CD4-positive, alpha-beta memory T cell (primary cell): ENCODE measurements at regions not wholly inside any gene's neighbourhood (a gene's known extent, or its start where the extent isn't known, plus 50 kb on each side); places are given as distances from the start of the nearest gene placed in this dataset.

ENCODE experiments used
- CTCF ChIA-PET: fragments of 350-600 bp; sonication (Branson Sonifier 250); formaldehyde crosslinking; loops from one replicate; lab custom pipeline; 2021; ENCODE audit warnings: inconsistent platforms; ENCODE audit not compliant: partially characterized antibody; lab: Charles Lee
- POLR2A ChIA-PET: fragments of 350-600 bp; sonication (Branson Sonifier 250); formaldehyde crosslinking; loops from one replicate; lab custom pipeline; 2021; ENCODE audit not compliant: partially characterized antibody; lab: Charles Lee
- DNase-seq, 5 donors: peaks; one replicate each; pipeline versions ENCODE4 v3.0.0 to v3.0.0-alpha.2; 2020 to 2022; ENCODE audit warnings: mixed read lengths in 1 of 5
- H3K27ac ChIP-seq: one replicate; pipeline ENCODE4 v1.7.0; 2013; ENCODE audit warnings: low read depth, low read length
- H3K27me3 ChIP-seq: 2 replicates; pipeline ENCODE4 v1.7.0; 2013; ENCODE audit warnings: mild to moderate bottlenecking, low read length, moderate library complexity; ENCODE audit not compliant: insufficient read depth
- H3K36me3 ChIP-seq: 2 replicates; pipeline ENCODE4 v1.7.0; 2013; ENCODE audit warnings: mild to moderate bottlenecking, low read length, moderate library complexity; ENCODE audit not compliant: insufficient read depth
- H3K4me1 ChIP-seq: 2 replicates; pipeline ENCODE4 v1.7.0; 2013; ENCODE audit warnings: mild to moderate bottlenecking, low read length, moderate library complexity; ENCODE audit not compliant: insufficient read depth
- H3K4me3 ChIP-seq, 2 donors: one replicate each; pipeline ENCODE4 v1.7.0; 2013; ENCODE audit warnings: low read length in 2 of 2, mild to moderate bottlenecking in 1 of 2
- H3K9me3 ChIP-seq, 2 donors: one replicate each; pipeline ENCODE4 v1.7.0; 2013; ENCODE audit warnings: low read length in 2 of 2, control low read depth in 1 of 2; ENCODE audit not compliant: control insufficient read depth in 1 of 2
- H3K27ac Mint-ChIP-seq, 7 donors: one replicate each; pipeline ENCODE4 v1.8.0; 2020 to 2021; ENCODE audit warnings: mixed read lengths in 7 of 7, mild to moderate bottlenecking in 6 of 7, inconsistent platforms in 3 of 7, moderate library complexity in 3 of 7
- H3K27me3 Mint-ChIP-seq, 2 donors: one replicate each; pipeline ENCODE4 v1.8.0; 2020 to 2021; ENCODE audit warnings: mixed read lengths in 2 of 2
- H3K36me3 Mint-ChIP-seq, 2 donors: one replicate each; pipeline ENCODE4 v1.8.0; 2020 to 2021; ENCODE audit warnings: mixed read lengths in 2 of 2, inconsistent platforms in 1 of 2, mild to moderate bottlenecking in 1 of 2
- H3K4me1 Mint-ChIP-seq, 4 donors: one replicate each; pipeline ENCODE4 v1.8.0; 2020 to 2021; ENCODE audit warnings: mixed read lengths in 4 of 4, mild to moderate bottlenecking in 1 of 4
- H3K4me3 Mint-ChIP-seq, 8 donors: one replicate each; pipeline ENCODE4 v1.8.0; 2020 to 2021; ENCODE audit warnings: mixed read lengths in 8 of 8, mild to moderate bottlenecking in 7 of 8, moderate library complexity in 6 of 8, inconsistent platforms in 3 of 8
- H3K9me3 Mint-ChIP-seq, 8 donors: one replicate each; pipeline ENCODE4 v1.8.0; 2020 to 2021; ENCODE audit warnings: mixed read lengths in 8 of 8, mild to moderate bottlenecking in 5 of 8, inconsistent platforms in 3 of 8, moderate library complexity in 1 of 8
- intact Hi-C: fragments of 100-400 bp; cut with micrococcal nuclease; formaldehyde crosslinking; loops from one replicate; pipeline ENCODE4 v1.15.1; 2023

DNA sequence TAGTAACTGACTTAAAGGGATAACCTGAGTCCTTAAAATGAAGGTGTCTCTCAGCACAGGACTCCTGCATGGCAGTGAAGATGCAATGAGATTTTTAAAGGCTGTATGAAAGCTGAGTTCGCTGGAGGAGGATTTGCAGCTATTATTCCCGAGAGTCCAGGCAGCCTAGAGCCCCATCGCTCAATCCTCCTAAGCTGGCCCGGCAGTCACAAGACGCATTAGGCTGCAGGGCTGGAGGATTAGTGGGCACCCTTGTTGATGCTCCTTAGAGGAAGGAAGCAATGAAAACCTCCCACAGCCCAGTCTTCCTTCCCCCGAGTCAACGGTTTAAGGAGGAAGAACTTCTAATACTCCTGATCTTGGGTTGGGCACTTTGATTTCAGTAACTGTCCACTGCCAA is 239.5 kb downstream of the EFNB2 start:
- Mint-ChIP-seq H3K36me3 (no peaks in the 10 kb centered on the region), H3K4me1 (no peaks in the 10 kb centered on the region), H3K27ac (no peak overlapping the region), H3K9me3 (peaks cover 0 to 8% (median 0%) of the 10 kb centered on the region in 8 donors), H3K4me3 (no peak overlapping the region), H3K27me3 (peaks cover 2% of the 10 kb centered on the region in 2 donors)
- POLR2A ChIA-PET = no interaction called here
- CTCF ChIA-PET = no interaction called here
- Histone ChIP-seq H3K4me1 (no peaks in the 10 kb centered on the region), H3K27me3 (no peaks in the 10 kb centered on the region), H3K36me3 (no peaks in the 10 kb centered on the region), H3K4me3 (no peak overlapping the region), H3K9me3 (no peaks in the 10 kb centered on the region), H3K27ac (no peak overlapping the region)
- DNase-seq = no peak
- intact Hi-C loops = no loop called here

DNA sequence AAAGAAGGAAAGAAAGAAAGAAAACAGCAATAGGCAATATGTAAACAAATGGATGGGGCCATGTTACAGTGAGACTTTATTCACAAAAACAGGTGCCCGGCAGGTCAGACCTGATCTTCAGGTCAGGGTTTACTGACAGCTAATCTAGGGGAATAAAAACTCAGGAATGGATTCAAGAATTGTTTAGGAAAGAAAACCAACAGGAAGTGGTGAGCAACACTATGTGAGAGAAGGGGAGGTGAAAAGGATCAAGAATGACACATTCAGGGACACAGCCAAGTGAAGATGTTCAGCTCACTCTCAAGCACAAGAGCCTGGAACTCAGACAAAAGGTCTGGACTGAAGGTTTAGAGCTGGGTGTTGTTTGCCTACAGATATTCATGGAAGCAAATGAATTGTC is 244.5 kb downstream of the EFNB2 start:
- CTCF ChIA-PET = no interaction called here
- H3K36me3 Mint-ChIP-seq = no peaks in the 10 kb centered on the region
- H3K27ac Mint-ChIP-seq = no peak overlapping the region
- no peaks in the 10 kb centered on the region for H3K36me3 ChIP-seq
- intact Hi-C loops = no loop called here
- H3K27me3 Mint-ChIP-seq = peaks cover 0 to 4% of the 10 kb centered on the region in 2 donors
- H3K4me1 Mint-ChIP-seq = no peaks in the 10 kb centered on the region
- no peak overlapping the region for H3K27ac ChIP-seq
- H3K4me1 ChIP-seq = no peaks in the 10 kb centered on the region
- no peak for DNase-seq
- peaks cover 0 to 10% (median 0%) of the 10 kb centered on the region in 8 donors for H3K9me3 Mint-ChIP-seq
- H3K9me3 ChIP-seq = no peaks in the 10 kb centered on the region
- no peaks in the 10 kb centered on the region for H3K27me3 ChIP-seq
- POLR2A ChIA-PET = no interaction called here
- H3K4me3 ChIP-seq = no peak overlapping the region
- H3K4me3 Mint-ChIP-seq = no peak overlapping the region

DNA sequence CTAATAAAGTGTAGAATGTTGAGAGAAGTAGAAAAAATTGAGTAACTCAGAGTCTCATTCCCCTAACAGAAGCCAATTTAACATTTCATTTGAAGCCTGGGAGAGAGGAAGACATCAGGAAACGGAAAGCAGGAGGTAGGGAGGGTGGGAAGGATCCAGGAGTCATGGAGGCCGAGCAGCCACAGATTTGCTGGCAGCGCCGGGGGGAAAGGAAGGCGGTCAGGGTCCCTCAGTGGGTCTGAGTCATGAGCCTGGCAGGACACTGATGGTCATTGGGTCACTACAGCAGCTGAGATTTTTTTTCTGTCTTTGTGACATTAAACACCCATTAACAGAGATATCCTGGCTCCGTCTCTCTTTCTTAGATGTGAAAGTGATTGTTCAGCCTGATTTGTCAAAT is 248.1 kb downstream of the EFNB2 start:
- H3K27me3 Mint-ChIP-seq = peaks cover 0 to 4% of the 10 kb centered on the region in 2 donors
- no peak overlapping the region for H3K27ac Mint-ChIP-seq
- ChIA-PET POLR2A (no interaction called here), CTCF (no interaction called here)
- Histone ChIP-seq H3K36me3 (no peaks in the 10 kb centered on the region), H3K4me3 (no peak overlapping the region), H3K27ac (no peak overlapping the region), H3K9me3 (no peaks in the 10 kb centered on the region), H3K27me3 (no peaks in the 10 kb centered on the region), H3K4me1 (no peaks in the 10 kb centered on the region)
- no peaks in the 10 kb centered on the region for H3K4me1 Mint-ChIP-seq
- H3K4me3 Mint-ChIP-seq = no peak overlapping the region
- no peak for DNase-seq
- intact Hi-C loops = no loop called here
- no peaks in the 10 kb centered on the region for H3K36me3 Mint-ChIP-seq
- H3K9me3 Mint-ChIP-seq = peaks cover 0 to 10% (median 0%) of the 10 kb centered on the region in 8 donors

DNA sequence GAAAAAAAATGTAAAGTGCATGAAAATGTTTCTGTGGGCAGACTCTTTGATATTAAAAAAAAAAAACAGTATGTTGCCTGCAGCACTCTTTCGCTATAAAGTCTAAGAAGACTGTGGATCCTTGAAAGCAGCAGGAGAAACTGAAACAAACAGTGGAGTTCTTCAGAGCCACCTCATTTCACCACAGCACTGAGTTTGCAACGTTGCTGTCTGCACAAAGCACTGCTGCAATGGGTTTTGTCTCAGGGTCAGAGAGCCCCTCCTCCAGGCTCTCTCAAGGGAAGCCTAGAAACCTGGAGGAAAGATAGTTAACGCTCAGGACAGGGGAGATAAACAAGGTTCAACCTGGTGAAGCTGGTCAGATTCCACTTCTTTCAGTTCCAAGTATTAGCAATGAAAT is 248.7 kb downstream of the EFNB2 start:
- no peaks in the 10 kb centered on the region for H3K4me1 Mint-ChIP-seq
- DNase-seq = no peak
- H3K4me3 ChIP-seq = no peak overlapping the region

DNA sequence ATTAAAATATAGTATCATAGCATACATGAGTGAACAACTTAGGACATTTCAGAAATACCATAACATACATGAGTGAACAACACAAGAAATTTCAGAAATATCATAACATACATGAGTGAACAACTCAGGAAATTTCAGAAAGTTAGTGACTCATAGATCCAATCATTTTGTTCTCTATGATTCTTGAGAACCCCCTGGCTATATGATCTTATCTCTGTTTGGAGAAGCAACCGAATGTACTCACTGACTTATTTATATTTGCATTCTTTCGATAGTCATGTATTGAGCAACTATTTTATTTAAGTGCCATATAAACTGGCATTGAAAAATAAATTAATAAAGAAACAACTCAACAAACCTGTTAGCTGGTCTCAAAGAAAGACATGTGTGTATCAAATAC is 251.1 kb downstream of the EFNB2 start:
- CTCF ChIA-PET = no interaction called here
- H3K9me3 ChIP-seq = no peaks in the 10 kb centered on the region
- no peaks in the 10 kb centered on the region for H3K4me1 ChIP-seq
- H3K27me3 ChIP-seq = no peaks in the 10 kb centered on the region
- Mint-ChIP-seq H3K4me3 (no peak overlapping the region), H3K27ac (no peak overlapping the region), H3K27me3 (peaks cover 0 to under 1% of the 10 kb centered on the region in 2 donors), H3K9me3 (peaks cover 0 to 2% (median 0%) of the 10 kb centered on the region in 8 donors), H3K36me3 (no peaks in the 10 kb centered on the region), H3K4me1 (no peaks in the 10 kb centered on the region)
- POLR2A ChIA-PET = no interaction called here
- DNase-seq = no peak
- H3K36me3 ChIP-seq = no peaks in the 10 kb centered on the region
- intact Hi-C loops = no loop called here
- no peak overlapping the region for H3K27ac ChIP-seq
- H3K4me3 ChIP-seq = no peak overlapping the region

More for the DNA sequence above, 248.7 kb downstream of the EFNB2 start:
- Histone ChIP-seq H3K27ac (no peak overlapping the region), H3K9me3 (no peaks in the 10 kb centered on the region), H3K27me3 (no peaks in the 10 kb centered on the region), H3K4me1 (no peaks in the 10 kb centered on the region), H3K36me3 (no peaks in the 10 kb centered on the region)
- no peak overlapping the region for H3K4me3 Mint-ChIP-seq
- ChIA-PET POLR2A (no interaction called here), CTCF (no interaction called here)
- intact Hi-C loops = no loop called here
- no peak overlapping the region for H3K27ac Mint-ChIP-seq
- H3K9me3 Mint-ChIP-seq = peaks cover 0 to 10% (median 0%) of the 10 kb centered on the region in 8 donors
- peaks cover 0 to 4% of the 10 kb centered on the region in 2 donors for H3K27me3 Mint-ChIP-seq
- no peaks in the 10 kb centered on the region for H3K36me3 Mint-ChIP-seq

DNA sequence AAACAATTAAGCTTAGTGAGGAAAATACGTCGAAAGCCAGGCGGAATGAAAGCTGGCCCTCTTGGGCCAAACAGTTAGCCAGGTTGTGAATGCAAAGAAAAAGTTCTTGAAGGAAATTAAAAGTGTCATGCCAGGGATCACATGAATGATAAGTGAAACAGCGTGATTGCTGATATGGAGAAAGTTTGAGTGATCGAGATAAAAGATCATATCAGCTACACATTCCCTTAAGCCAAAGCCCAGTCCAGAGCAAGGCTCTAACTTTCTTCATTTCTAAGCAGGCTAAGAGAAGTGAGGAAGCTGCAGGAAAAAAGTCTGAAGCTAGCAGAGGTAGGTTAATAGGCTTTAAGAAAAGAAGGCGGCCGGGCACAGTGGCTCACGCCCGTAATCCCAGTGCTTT is 254.0 kb downstream of the EFNB2 start:
- POLR2A ChIA-PET = no interaction called here
- no peak for DNase-seq
- intact Hi-C loops = no loop called here
- Histone ChIP-seq H3K4me1 (no peaks in the 10 kb centered on the region), H3K27ac (no peak overlapping the region), H3K4me3 (no peak overlapping the region), H3K27me3 (no peaks in the 10 kb centered on the region), H3K36me3 (no peaks in the 10 kb centered on the region), H3K9me3 (no peaks in the 10 kb centered on the region)
- CTCF ChIA-PET = no interaction called here
- H3K4me3 Mint-ChIP-seq = no peak overlapping the region
- H3K36me3 Mint-ChIP-seq = no peaks in the 10 kb centered on the region
- H3K27ac Mint-ChIP-seq = no peak overlapping the region
- no peaks in the 10 kb centered on the region for H3K27me3 Mint-ChIP-seq
- no peaks in the 10 kb centered on the region for H3K9me3 Mint-ChIP-seq
- H3K4me1 Mint-ChIP-seq = no peaks in the 10 kb centered on the region

DNA sequence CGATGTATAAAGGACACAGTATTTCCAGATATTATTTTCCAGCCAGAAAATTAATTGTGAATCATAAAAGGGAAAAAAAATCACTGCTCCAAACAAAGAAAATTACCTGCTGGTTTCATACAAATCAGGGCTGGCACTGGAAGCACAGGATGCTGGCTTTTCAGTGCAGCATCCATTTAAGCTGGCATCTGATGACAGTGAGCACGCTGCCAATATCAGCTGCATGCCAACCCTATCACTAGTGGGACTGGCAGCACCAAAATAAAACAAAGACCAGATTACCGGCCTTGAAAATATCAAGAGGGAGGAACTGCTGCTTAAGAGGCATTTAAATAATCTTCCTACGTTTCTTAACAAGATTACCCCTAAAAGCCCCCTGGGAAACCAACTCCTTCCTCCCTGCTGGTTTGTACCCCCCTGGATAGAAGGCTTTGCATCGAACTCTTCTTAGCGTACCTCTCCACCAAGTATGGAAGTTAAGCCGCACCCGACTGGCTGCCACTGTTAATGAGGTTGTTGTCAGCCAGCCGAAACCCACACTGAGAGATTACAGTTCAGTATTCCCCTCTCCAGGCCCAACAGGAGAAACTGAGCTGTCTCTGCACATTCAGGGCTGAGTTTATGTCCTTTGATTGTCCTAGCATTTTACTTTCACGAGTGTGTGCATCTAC is 257.8 kb downstream of the EFNB2 start:
- no peaks in the 10 kb centered on the region for H3K4me1 ChIP-seq
- no peaks in the 10 kb centered on the region for H3K36me3 ChIP-seq
- H3K27ac ChIP-seq = no peak overlapping the region
- Mint-ChIP-seq H3K27me3 (no peaks in the 10 kb centered on the region), H3K27ac (no peak overlapping the region), H3K9me3 (no peaks in the 10 kb centered on the region), H3K4me3 (no peak overlapping the region), H3K4me1 (no peaks in the 10 kb centered on the region), H3K36me3 (no peaks in the 10 kb centered on the region)
- H3K4me3 ChIP-seq = no peak overlapping the region
- DNase-seq = no peak
- CTCF ChIA-PET = interaction anchor here (0.8 kb wide), 1 partner anchor 259 kb away, joined by 3 read pairs; no protein-coding TSS in a partner anchor
- POLR2A ChIA-PET = no interaction called here
- H3K9me3 ChIP-seq = no peaks in the 10 kb centered on the region
- intact Hi-C loops = no loop called here
- H3K27me3 ChIP-seq = no peaks in the 10 kb centered on the region
